ENCODE measurements at regions not wholly inside any gene's neighbourhood (a gene's known extent, or its start where the extent isn't known, plus 50 kb on each side); places are given as distances from the start of the nearest gene placed in this dataset.

GRCh38 chr12:73547421-73547820 is 990.2 kb upstream of the ATXN7L3B start:
- Histone ChIP-seq H3K23me2 (ENCODE audit: insufficient read length, low read depth, low read length, poor library complexity, severe bottlenecking) (no peaks in the 10 kb centered on the region), H2BK5ac (ENCODE audit: insufficient read length, low read length) (no peak overlapping the region)

More at GRCh38 chr12:73547421-73547820, 990.2 kb upstream of the ATXN7L3B start:
- Histone ChIP-seq H4K8ac (replicated peaks; ENCODE audit: insufficient read length, low read depth, low read length) (no peak overlapping the region), H2BK15ac (ENCODE audit: low read depth, low read length) (no peak overlapping the region), H3K4me2 (ENCODE audit: insufficient read depth, insufficient read length, low read length) (no peak overlapping the region), H2AFZ (ENCODE audit: low read length) (no peak overlapping the region), H3K9me3 (ENCODE audit: control insufficient read depth, low read depth, low read length) (no peaks in the 10 kb centered on the region), H3K14ac (ENCODE audit: insufficient read depth, low read length) (no peak overlapping the region), H4K20me1 (ENCODE audit: control insufficient read depth, insufficient read depth, insufficient read length) (no peaks in the 10 kb centered on the region), H3K27me3 (ENCODE audit: insufficient read depth, low read length) (no peaks in the 10 kb centered on the region), H3T11ph (ENCODE audit: low read length) (no peak overlapping the region), H2BK120ac (ENCODE audit: low read depth, low read length, poor library complexity, severe bottlenecking) (no peak overlapping the region), H4K91ac (ENCODE audit: insufficient read length, low read depth, low read length) (no peak overlapping the region), H2BK20ac (ENCODE audit: low read depth, low read length, poor library complexity, severe bottlenecking) (no peak overlapping the region), H3K79me2 (ENCODE audit: insufficient read depth, low read length) (no peaks in the 10 kb centered on the region), H3K79me1 (ENCODE audit: insufficient read depth, low read depth, low read length, poor library complexity, severe bottlenecking) (no peaks in the 10 kb centered on the region), H3K4me1 (ENCODE audit: insufficient read depth, low read length) (no peaks in the 10 kb centered on the region), H3K9ac (ENCODE audit: extremely low read depth, insufficient read length, low read length) (no peak overlapping the region), H3K4ac (ENCODE audit: low read depth, low read length) (no peak overlapping the region), H2AK5ac (ENCODE audit: insufficient read length, low read length) (no peak overlapping the region), H3K23ac (ENCODE audit: insufficient read length, low read depth, low read length) (no peak overlapping the region), H4K5ac (ENCODE audit: insufficient read length, low read depth, low read length) (no peak overlapping the region), H3K18ac (ENCODE audit: insufficient read length, low read depth, low read length) (no peak overlapping the region), H3K56ac (ENCODE audit: insufficient read length, low read depth, low read length) (no peak overlapping the region), H2BK12ac (ENCODE audit: insufficient read length, low read depth, low read length) (no peak overlapping the region), H3K27ac (ENCODE audit: insufficient read length, low read depth, low read length) (no peak overlapping the region)
- Mint-ChIP-seq H3K27ac (no peak overlapping the region), H3K4me1 (peaks cover 0 to 5% of the 10 kb centered on the region in 2 experiments; a peak in 2 of 4 replicates), H3K36me3 (ENCODE audit: insufficient read depth in 1 of 3, low read depth in 3 of 3) (no peaks in the 10 kb centered on the region), H3K27me3 (ENCODE audit: low read depth) (no peaks in the 10 kb centered on the region), H3K4me3 (no peak overlapping the region), H3K9me3 (no peaks in the 10 kb centered on the region)
- TF ChIP-seq CTCF (conservative IDR thresholded peaks at IDR 0.05) = no peak
- no peak for DNase-seq

Data from H9 (cell line).